HG02588 (cell line): ENCODE measurements at regions not wholly inside any gene's neighbourhood (a gene's known extent, or its start where the extent isn't known, plus 50 kb on each side); places are given as distances from the start of the nearest gene placed in this dataset.

ENCODE experiments used
- ATAC-seq: cut with Tn5 transposase; IDR thresholded peaks from one replicate; pipeline ENCODE4 v1.9.1; 2021; ENCODE audit warnings: mild to moderate bottlenecking, moderate library complexity; ENCODE audit not compliant: unreplicated experiment

- no peak for ATAC-seq
These were observed 290.1 kb upstream of the PCDH7 start for GRCh38 chr4:30429813-30430761.

- ATAC-seq = no peak
These were observed 285.5 kb upstream of the PCDH7 start for GRCh38 chr4:30434656-30435055.

- no peak for ATAC-seq
These were observed 283.8 kb upstream of the PCDH7 start for GRCh38 chr4:30436394-30436793.

GRCh38 chr4:30437316-30437715 lies 282.9 kb upstream of the PCDH7 start:
- no peak for ATAC-seq

- ATAC-seq = no peak
These were observed 276.9 kb upstream of the PCDH7 start for GRCh38 chr4:30443289-30443688.

- no peak for ATAC-seq
These were observed 269.7 kb upstream of the PCDH7 start for GRCh38 chr4:30450474-30450873.

- no peak for ATAC-seq
These were observed 265.7 kb upstream of the PCDH7 start for GRCh38 chr4:30454504-30454903.

GRCh38 chr4:30456716-30457115 lies 263.5 kb upstream of the PCDH7 start:
- no peak for ATAC-seq

- no peak for ATAC-seq
These were observed 259.4 kb upstream of the PCDH7 start for GRCh38 chr4:30460818-30461217.

GRCh38 chr4:30461218-30461617 lies 259.0 kb upstream of the PCDH7 start:
- ATAC-seq = no peak

GRCh38 chr4:30462445-30463090 lies 257.6 kb upstream of the PCDH7 start:
- no peak for ATAC-seq

GRCh38 chr4:30471861-30472260 lies 248.3 kb upstream of the PCDH7 start:
- ATAC-seq = no peak

GRCh38 chr4:30473225-30473624 lies 246.9 kb upstream of the PCDH7 start:
- ATAC-seq = no peak

- no peak for ATAC-seq
These were observed 224.9 kb upstream of the PCDH7 start for GRCh38 chr4:30495251-30495650.

- no peak for ATAC-seq
These were observed 224.4 kb upstream of the PCDH7 start for GRCh38 chr4:30495651-30496310.

- ATAC-seq = no peak
These were observed 208.4 kb upstream of the PCDH7 start for GRCh38 chr4:30511751-30512150.

GRCh38 chr4:30518211-30518610 lies 202.0 kb upstream of the PCDH7 start:
- ATAC-seq = no peak

- no peak for ATAC-seq
These were observed 194.4 kb upstream of the PCDH7 start for GRCh38 chr4:30525662-30526315.

- ATAC-seq = no peak
These were observed 184.9 kb upstream of the PCDH7 start for GRCh38 chr4:30535255-30535654.

- no peak for ATAC-seq
These were observed 183.9 kb upstream of the PCDH7 start for GRCh38 chr4:30536231-30536630.

GRCh38 chr4:30537456-30537855 lies 182.7 kb upstream of the PCDH7 start:
- no peak for ATAC-seq
